ENCODE measurements at regions not wholly inside any gene's neighbourhood (a gene's known extent, or its start where the extent isn't known, plus 50 kb on each side); places are given as distances from the start of the nearest gene placed in this dataset.
A peak's percentile ranks its signal among the peaks of the same experiment; 100 is the strongest.

DNA sequence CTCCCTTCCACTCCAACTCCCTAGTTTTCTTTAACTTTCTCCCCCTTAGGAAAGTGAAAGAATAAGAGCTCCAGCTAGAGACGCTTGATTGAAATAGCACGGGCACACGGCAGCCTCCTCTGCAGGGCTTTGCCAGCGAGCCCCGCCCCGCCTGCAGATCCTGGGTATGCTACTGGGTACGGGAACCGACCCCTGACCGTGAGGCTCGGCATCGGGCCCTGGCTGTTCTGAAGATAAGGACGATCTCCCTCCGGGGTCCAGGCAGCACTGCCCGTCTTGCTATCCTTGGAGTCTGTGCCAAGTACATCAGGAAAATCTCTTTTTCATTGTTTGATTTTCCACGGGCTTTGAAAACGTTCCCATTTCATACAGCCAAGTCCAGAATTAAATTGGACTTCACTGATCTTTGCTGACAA, 284.5 kb downstream of the MTX2 start:
- no peaks in the 10 kb centered on the region for H3K9me3 ChIP-seq (ENCODE audit: control insufficient read depth, low read length)
- peaks cover 37% of the 10 kb centered on the region for H3K27me3 ChIP-seq (ENCODE audit: control insufficient read depth, insufficient read depth, low read length, poor library complexity, severe bottlenecking)
- H3K4me3 ChIP-seq (ENCODE audit: insufficient read depth, low read depth, low read length) = peak overlapping the region; percentile 37
- no peak overlapping the region for H3K27ac ChIP-seq (ENCODE audit: insufficient read depth, low read depth, low read length, poor library complexity, severe bottlenecking)
- WGBS, 2 experiments = 7 to 8% methylated on average over 16 of the region's 16 CpGs
- H3K36me3 ChIP-seq (ENCODE audit: control insufficient read depth, insufficient read depth, low read length) = no peaks in the 10 kb centered on the region
- no peaks in the 10 kb centered on the region for H3K4me1 ChIP-seq (ENCODE audit: control insufficient read depth, insufficient read depth, low read length)

DNA sequence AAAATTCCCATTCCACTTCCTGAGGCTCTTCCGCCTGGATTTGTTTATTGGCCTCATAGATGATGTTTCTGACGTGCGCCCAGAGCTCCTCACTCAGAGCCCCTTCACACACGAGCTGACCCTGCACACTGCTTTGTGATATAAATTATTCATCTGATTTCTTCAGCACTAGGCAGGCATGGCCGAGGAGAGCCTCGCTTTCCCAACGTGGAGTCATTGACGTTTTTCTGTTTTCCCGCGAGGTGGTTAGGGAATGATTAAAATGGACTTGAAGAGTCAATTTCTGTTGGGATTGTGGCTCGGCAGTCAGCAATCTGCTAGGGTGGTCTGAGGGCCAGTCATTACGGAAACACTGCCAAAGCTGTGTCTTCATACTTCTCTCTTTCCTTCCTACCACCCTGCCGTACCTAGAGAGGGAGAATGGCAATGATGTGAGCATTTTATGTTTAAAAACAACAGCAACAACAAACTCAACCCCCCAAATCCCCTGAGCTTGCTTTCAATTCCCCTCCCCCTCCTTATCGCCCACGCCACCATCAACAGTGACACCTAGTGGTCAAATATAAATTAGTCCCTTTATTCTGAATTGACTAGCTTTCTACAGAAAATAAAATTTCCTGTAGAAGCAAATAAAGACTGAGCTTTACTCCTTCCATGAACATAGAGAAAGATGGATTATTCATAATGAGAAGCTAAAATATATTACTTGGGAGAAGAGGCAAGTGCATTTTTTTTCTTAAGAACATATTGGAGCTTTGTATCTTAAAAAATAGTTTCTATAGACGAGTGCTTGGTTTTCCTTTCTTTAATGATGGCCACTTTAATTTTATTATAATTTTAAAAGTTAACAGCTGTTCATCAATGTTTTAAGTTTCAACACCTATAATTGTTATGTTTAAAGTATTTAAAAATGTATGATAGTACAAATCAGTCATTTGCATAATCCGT, 285.1 kb downstream of the MTX2 start:
- no peak overlapping the region for H3K27ac ChIP-seq (ENCODE audit: insufficient read depth, low read depth, low read length, poor library complexity, severe bottlenecking)
- H3K27me3 ChIP-seq (ENCODE audit: control insufficient read depth, insufficient read depth, low read length, poor library complexity, severe bottlenecking) = peaks cover 37% of the 10 kb centered on the region
- no peaks in the 10 kb centered on the region for H3K36me3 ChIP-seq (ENCODE audit: control insufficient read depth, insufficient read depth, low read length)
- H3K4me3 ChIP-seq (ENCODE audit: insufficient read depth, low read depth, low read length) = peak overlapping the region; percentile 37
- WGBS, 2 experiments = 16 to 30% methylated on average over 13 to 17 of the region's 17 CpGs
- H3K9me3 ChIP-seq (ENCODE audit: control insufficient read depth, low read length) = no peaks in the 10 kb centered on the region
- no peaks in the 10 kb centered on the region for H3K4me1 ChIP-seq (ENCODE audit: control insufficient read depth, insufficient read depth, low read length)

DNA sequence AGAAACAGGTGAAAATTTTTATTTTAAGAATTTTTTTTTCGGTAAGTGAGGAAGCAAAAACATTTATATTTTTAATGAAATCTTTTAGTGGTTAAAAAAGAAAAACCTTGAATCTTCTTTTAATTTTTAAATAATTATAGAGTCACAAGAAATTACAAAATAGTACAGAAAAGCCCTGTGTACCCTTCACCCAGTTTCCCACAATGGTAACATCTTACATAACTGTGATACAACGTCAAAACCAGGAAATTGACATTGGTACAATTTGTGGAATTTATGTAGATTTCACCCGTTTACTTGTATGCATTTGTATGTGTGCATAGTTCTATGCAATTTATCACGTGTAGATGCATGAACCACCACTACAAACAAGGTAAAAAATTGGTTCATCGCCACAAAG, 285.9 kb downstream of the MTX2 start:
- Histone ChIP-seq H3K27ac (ENCODE audit: insufficient read depth, low read depth, low read length, poor library complexity, severe bottlenecking) (no peak overlapping the region), H3K9me3 (ENCODE audit: control insufficient read depth, low read length) (no peaks in the 10 kb centered on the region), H3K4me1 (ENCODE audit: control insufficient read depth, insufficient read depth, low read length) (no peaks in the 10 kb centered on the region), H3K4me3 (ENCODE audit: insufficient read depth, low read depth, low read length) (no peak overlapping the region), H3K27me3 (ENCODE audit: control insufficient read depth, insufficient read depth, low read length, poor library complexity, severe bottlenecking) (peaks cover 33% of the 10 kb centered on the region), H3K36me3 (ENCODE audit: control insufficient read depth, insufficient read depth, low read length) (no peaks in the 10 kb centered on the region)
- WGBS, 2 experiments = 58 to 82% methylated on average over 2 to 4 of the region's 5 CpGs

DNA sequence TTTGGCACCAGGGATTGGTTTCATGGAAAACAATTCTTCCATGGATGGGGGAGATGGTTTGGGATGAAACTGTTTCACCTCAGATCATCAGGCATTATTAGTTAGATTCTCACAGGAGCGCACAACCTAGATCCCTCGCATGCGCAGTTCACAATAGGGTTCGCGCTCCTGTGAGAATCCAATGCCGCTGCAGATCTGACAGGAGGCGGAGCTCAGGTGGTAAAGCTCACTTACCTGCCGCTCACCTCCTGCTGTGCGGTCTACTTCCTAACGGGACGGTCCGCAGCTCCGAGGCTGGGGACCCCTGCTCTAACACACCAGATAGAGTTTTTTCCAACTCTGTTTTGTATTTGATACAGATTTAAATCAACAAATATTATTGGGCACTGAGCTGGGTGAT, 286.5 kb downstream of the MTX2 start:
- no peaks in the 10 kb centered on the region for H3K9me3 ChIP-seq (ENCODE audit: control insufficient read depth, low read length)
- 69 to 78% methylated on average over 12 to 13 of the region's 13 CpGs for WGBS, 2 experiments
- H3K4me1 ChIP-seq (ENCODE audit: control insufficient read depth, insufficient read depth, low read length) = no peaks in the 10 kb centered on the region
- H3K27ac ChIP-seq (ENCODE audit: insufficient read depth, low read depth, low read length, poor library complexity, severe bottlenecking) = no peak overlapping the region
- peaks cover 33% of the 10 kb centered on the region for H3K27me3 ChIP-seq (ENCODE audit: control insufficient read depth, insufficient read depth, low read length, poor library complexity, severe bottlenecking)
- no peaks in the 10 kb centered on the region for H3K36me3 ChIP-seq (ENCODE audit: control insufficient read depth, insufficient read depth, low read length)
- H3K4me3 ChIP-seq (ENCODE audit: insufficient read depth, low read depth, low read length) = no peak overlapping the region

DNA sequence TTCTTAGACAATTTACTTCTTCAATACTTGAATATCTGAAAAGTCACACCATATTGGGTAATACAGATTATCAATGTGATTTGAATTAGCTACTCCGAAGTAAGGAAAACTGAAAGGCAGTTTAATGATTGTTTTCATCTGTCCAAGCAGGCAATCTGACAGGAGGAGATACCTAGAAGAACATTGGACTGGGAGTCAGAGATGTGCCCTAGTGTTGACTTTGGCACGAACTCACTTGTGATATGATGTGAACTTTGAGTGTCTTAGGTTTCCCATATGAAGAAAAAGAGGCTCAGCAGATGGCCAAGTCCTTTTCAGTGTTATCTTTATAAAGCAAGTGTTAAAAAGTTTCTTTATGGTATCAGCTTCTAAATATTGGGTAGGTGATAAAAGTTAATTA, 287.1 kb downstream of the MTX2 start:
- no peak overlapping the region for H3K27ac ChIP-seq (ENCODE audit: insufficient read depth, low read depth, low read length, poor library complexity, severe bottlenecking)
- no peaks in the 10 kb centered on the region for H3K36me3 ChIP-seq (ENCODE audit: control insufficient read depth, insufficient read depth, low read length)
- no peak overlapping the region for H3K4me3 ChIP-seq (ENCODE audit: insufficient read depth, low read depth, low read length)
- 44 to 46% methylated on average over 2 of the region's 2 CpGs for WGBS, 2 experiments
- peaks cover 33% of the 10 kb centered on the region for H3K27me3 ChIP-seq (ENCODE audit: control insufficient read depth, insufficient read depth, low read length, poor library complexity, severe bottlenecking)
- H3K9me3 ChIP-seq (ENCODE audit: control insufficient read depth, low read length) = no peaks in the 10 kb centered on the region
- H3K4me1 ChIP-seq (ENCODE audit: control insufficient read depth, insufficient read depth, low read length) = no peaks in the 10 kb centered on the region

DNA sequence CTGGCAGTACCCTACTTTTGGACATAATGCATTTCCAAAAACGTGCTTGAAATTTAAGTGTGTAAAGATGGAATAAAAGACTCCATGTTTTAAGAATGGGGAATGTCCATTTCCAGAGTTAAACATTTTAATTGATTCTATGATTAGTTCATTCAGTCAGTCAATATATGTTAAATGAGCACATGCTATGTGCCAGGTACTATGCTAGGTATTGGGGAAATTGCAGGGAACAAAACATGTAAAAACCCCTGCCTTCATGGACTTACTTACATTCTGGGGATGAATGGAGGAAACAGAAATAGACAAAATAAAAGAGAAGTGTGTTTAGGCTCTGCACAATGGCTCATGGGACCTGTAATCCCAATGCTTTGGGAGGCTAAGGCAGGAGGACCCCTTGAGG, 288.6 kb downstream of the MTX2 start:
- H3K36me3 ChIP-seq (ENCODE audit: control insufficient read depth, insufficient read depth, low read length) = no peaks in the 10 kb centered on the region
- no peak overlapping the region for H3K4me3 ChIP-seq (ENCODE audit: insufficient read depth, low read depth, low read length)
- peaks cover 33% of the 10 kb centered on the region for H3K27me3 ChIP-seq (ENCODE audit: control insufficient read depth, insufficient read depth, low read length, poor library complexity, severe bottlenecking)
- H3K4me1 ChIP-seq (ENCODE audit: control insufficient read depth, insufficient read depth, low read length) = no peaks in the 10 kb centered on the region
- H3K27ac ChIP-seq (ENCODE audit: insufficient read depth, low read depth, low read length, poor library complexity, severe bottlenecking) = no peak overlapping the region
- WGBS, 2 experiments = 67 to 100% methylated on average over 1 of the region's 1 CpG
- H3K9me3 ChIP-seq (ENCODE audit: control insufficient read depth, low read length) = no peaks in the 10 kb centered on the region

DNA sequence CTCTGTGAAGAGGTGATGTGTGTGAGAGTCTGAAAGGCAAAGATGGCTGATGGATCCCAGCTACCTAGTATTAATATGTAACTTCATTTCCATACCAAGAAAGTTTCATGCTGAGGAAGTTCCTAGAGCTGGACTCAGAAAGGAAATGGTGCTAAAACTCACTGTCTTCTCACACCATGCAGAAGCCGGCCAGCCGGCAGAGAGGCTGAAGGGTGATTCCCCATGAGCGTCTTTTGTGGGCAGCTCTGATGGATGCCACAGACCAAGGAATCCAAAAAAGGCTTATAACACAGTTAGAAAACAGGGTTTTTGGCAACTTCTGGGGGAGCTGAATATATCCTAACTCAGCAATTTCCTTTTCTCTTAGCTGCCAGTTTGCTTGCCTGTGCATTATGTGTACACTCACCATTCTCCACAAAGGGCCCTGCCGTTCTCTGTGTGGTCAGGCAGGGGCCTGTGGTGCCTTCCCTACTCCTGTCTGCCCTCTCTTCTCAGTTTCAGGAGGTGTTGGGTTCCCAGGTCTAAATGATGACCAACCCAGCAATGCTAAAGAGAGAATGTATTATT, 289.4 kb downstream of the MTX2 start:
- no peak overlapping the region for H3K4me3 ChIP-seq (ENCODE audit: insufficient read depth, low read depth, low read length)
- H3K4me1 ChIP-seq (ENCODE audit: control insufficient read depth, insufficient read depth, low read length) = no peaks in the 10 kb centered on the region
- no peak overlapping the region for H3K27ac ChIP-seq (ENCODE audit: insufficient read depth, low read depth, low read length, poor library complexity, severe bottlenecking)
- no peaks in the 10 kb centered on the region for H3K36me3 ChIP-seq (ENCODE audit: control insufficient read depth, insufficient read depth, low read length)
- no peaks in the 10 kb centered on the region for H3K9me3 ChIP-seq (ENCODE audit: control insufficient read depth, low read length)
- H3K27me3 ChIP-seq (ENCODE audit: control insufficient read depth, insufficient read depth, low read length, poor library complexity, severe bottlenecking) = peaks cover 30% of the 10 kb centered on the region
- WGBS, 2 experiments = 83 to 89% methylated on average over 4 of the region's 4 CpGs

DNA sequence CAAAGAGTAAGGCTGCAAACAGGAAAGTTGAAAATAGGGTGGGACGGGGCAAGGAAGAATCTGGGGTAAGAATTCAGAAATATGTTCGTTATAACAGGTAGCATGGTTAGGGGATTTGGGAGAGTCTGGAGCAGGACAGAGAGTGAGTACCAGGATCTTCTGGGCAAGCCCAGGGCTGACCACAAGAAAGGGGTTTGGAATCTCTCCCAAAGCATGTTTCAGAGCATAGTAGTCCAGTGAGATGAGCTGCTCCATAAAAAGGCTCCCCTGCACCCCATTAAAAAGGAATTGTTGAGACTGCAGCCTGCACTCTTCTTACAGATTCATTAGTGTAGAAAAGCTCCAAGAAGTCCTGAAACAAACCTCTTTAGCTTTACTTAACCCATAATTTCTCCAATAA, 291.1 kb downstream of the MTX2 start:
- H3K4me3 ChIP-seq (ENCODE audit: insufficient read depth, low read depth, low read length) = no peak overlapping the region
- no peaks in the 10 kb centered on the region for H3K36me3 ChIP-seq (ENCODE audit: control insufficient read depth, insufficient read depth, low read length)
- 91 to 97% methylated on average over 1 of the region's 2 CpGs for WGBS, 2 experiments
- no peaks in the 10 kb centered on the region for H3K4me1 ChIP-seq (ENCODE audit: control insufficient read depth, insufficient read depth, low read length)
- no peak overlapping the region for H3K27ac ChIP-seq (ENCODE audit: insufficient read depth, low read depth, low read length, poor library complexity, severe bottlenecking)
- H3K9me3 ChIP-seq (ENCODE audit: control insufficient read depth, low read length) = no peaks in the 10 kb centered on the region
- H3K27me3 ChIP-seq (ENCODE audit: control insufficient read depth, insufficient read depth, low read length, poor library complexity, severe bottlenecking) = peaks cover 22% of the 10 kb centered on the region

DNA sequence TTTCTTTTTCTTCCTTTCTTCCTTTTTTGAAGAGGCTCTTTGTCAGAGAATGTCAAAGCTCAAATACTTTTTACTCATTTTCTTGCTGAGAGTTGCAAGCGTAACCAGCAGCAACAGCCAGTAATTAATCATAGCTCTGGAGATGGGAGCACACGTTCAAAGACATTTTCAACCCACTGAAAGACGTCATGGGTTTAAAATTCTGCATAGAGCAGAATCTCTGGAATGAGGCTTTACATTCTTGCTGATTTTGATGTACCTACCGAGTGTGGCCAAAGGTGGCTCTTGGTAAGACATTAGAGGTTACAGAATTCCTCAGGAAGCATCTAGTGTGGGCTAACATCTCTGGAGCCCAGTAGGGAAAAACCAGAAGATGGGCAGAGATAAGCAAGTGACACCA, 292.5 kb downstream of the MTX2 start:
- H3K9me3 ChIP-seq (ENCODE audit: control insufficient read depth, low read length) = no peaks in the 10 kb centered on the region
- no peaks in the 10 kb centered on the region for H3K4me1 ChIP-seq (ENCODE audit: control insufficient read depth, insufficient read depth, low read length)
- peaks cover 8% of the 10 kb centered on the region for H3K27me3 ChIP-seq (ENCODE audit: control insufficient read depth, insufficient read depth, low read length, poor library complexity, severe bottlenecking)
- WGBS, 2 experiments = 85% methylated on average over 4 of the region's 4 CpGs
- H3K36me3 ChIP-seq (ENCODE audit: control insufficient read depth, insufficient read depth, low read length) = no peaks in the 10 kb centered on the region
- H3K27ac ChIP-seq (ENCODE audit: insufficient read depth, low read depth, low read length, poor library complexity, severe bottlenecking) = no peak overlapping the region
- no peak overlapping the region for H3K4me3 ChIP-seq (ENCODE audit: insufficient read depth, low read depth, low read length)

DNA sequence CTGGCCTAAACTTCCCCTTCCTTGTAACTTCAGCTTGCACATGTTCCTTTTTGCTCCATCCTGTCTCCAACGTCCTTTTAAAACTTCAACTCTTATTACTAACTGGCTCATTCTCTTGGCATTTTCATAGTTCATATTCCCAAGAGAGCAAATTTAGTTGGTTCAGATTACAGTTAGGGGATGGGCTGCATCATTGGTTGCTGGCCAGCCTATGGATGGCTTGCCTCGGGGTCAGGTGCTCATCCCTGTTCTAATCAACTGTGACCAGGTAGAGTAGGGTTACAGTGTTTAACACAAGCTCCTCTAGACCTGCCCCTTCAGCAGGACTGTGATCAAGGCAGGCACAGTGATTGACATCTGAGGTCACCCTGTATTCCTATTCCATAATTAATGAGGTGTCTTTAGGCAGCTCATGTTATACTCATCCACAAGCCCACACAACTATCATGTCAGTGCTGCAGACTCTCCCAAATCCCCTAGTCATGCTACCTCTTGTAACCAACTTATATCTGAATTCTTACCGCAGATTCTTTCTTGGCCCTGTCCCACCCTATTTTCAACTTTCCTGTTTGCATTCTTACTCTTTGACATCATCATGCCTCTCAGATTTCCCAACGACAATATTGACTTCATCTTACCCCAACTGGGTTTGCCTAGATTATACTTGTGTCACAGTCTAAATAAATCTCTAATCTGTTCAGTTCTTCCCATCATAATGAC, 293.3 kb downstream of the MTX2 start:
- 85 to 93% methylated on average over 4 of the region's 4 CpGs for WGBS, 2 experiments
- Histone ChIP-seq H3K36me3 (ENCODE audit: control insufficient read depth, insufficient read depth, low read length) (no peaks in the 10 kb centered on the region), H3K27ac (ENCODE audit: insufficient read depth, low read depth, low read length, poor library complexity, severe bottlenecking) (no peak overlapping the region), H3K4me1 (ENCODE audit: control insufficient read depth, insufficient read depth, low read length) (no peaks in the 10 kb centered on the region), H3K9me3 (ENCODE audit: control insufficient read depth, low read length) (no peaks in the 10 kb centered on the region), H3K27me3 (ENCODE audit: control insufficient read depth, insufficient read depth, low read length, poor library complexity, severe bottlenecking) (no peaks in the 10 kb centered on the region), H3K4me3 (ENCODE audit: insufficient read depth, low read depth, low read length) (no peak overlapping the region)

All from ectodermal cell (in vitro differentiated cells).